Activated naive CD8-positive, alpha-beta T cell treated with anti-CD3 and anti-CD28 coated beads, Interleukin-2, amount 50 U/mL, for 24 hours (primary cell): ENCODE measurements at regions not wholly inside any gene's neighbourhood (a gene's known extent, or its start where the extent isn't known, plus 50 kb on each side); places are given as distances from the start of the nearest gene placed in this dataset.

Experiments used
- ATAC-seq: fragments of 150-1000 bp; cut with Tn5 transposase; one replicate; pipeline ENCODE4 v1.10.0; 2021
- DNase-seq: peaks from one replicate; pipeline ENCODE4 v3.0.0; 2021
- H3K27ac Mint-ChIP-seq: one replicate; pipeline ENCODE4 v1.8.0; 2021; ENCODE audit warnings: mild to moderate bottlenecking, mixed read lengths
- H3K27me3 Mint-ChIP-seq: one replicate; pipeline ENCODE4 v1.8.0; 2021; ENCODE audit warnings: mixed read lengths
- H3K36me3 Mint-ChIP-seq: one replicate; pipeline ENCODE4 v1.8.0; 2021; ENCODE audit warnings: low read depth, mixed read lengths
- H3K4me1 Mint-ChIP-seq: one replicate; pipeline ENCODE4 v1.8.0; 2021; ENCODE audit warnings: mixed read lengths
- H3K4me3 Mint-ChIP-seq: one replicate; pipeline ENCODE4 v1.8.0; 2021; ENCODE audit warnings: mild to moderate bottlenecking, moderate library complexity, mixed read lengths
- H3K9me3 Mint-ChIP-seq: one replicate; pipeline ENCODE4 v1.8.0; 2021; ENCODE audit warnings: mixed read lengths

- no peak for ATAC-seq
- H3K4me3 Mint-ChIP-seq, result no peak overlapping the region
- no peak for DNase-seq
Observed at GRCh38 chr21:21688889-21689288, 690.7 kb downstream of the NCAM2 start.

GRCh38 chr21:21690068-21690665 lies 692.0 kb downstream of the NCAM2 start:
- H3K36me3 Mint-ChIP-seq, result no peaks in the 10 kb centered on the region
- no peak overlapping the region for H3K27ac Mint-ChIP-seq
- no peaks in the 10 kb centered on the region for H3K27me3 Mint-ChIP-seq
- no peak for ATAC-seq
- H3K4me3 Mint-ChIP-seq, result no peak overlapping the region
- DNase-seq, result no peak
- H3K4me1 Mint-ChIP-seq, result no peaks in the 10 kb centered on the region
- H3K9me3 Mint-ChIP-seq, result peaks cover 3% of the 10 kb centered on the region

More at GRCh38 chr21:21688889-21689288, 690.7 kb downstream of the NCAM2 start:
- no peaks in the 10 kb centered on the region for H3K4me1 Mint-ChIP-seq
- no peaks in the 10 kb centered on the region for H3K27me3 Mint-ChIP-seq
- H3K36me3 Mint-ChIP-seq, result no peaks in the 10 kb centered on the region
- no peak overlapping the region for H3K27ac Mint-ChIP-seq
- peaks cover 3% of the 10 kb centered on the region for H3K9me3 Mint-ChIP-seq

- Mint-ChIP-seq H3K4me3 (no peak overlapping the region), H3K36me3 (no peaks in the 10 kb centered on the region), H3K9me3 (peaks cover 4% of the 10 kb centered on the region), H3K4me1 (no peaks in the 10 kb centered on the region), H3K27me3 (no peaks in the 10 kb centered on the region), H3K27ac (no peak overlapping the region)
- no peak for ATAC-seq
- DNase-seq, result no peak
Observed at GRCh38 chr21:21712748-21713520, 714.7 kb downstream of the NCAM2 start.

GRCh38 chr21:21713651-21714180 lies 715.5 kb downstream of the NCAM2 start:
- Mint-ChIP-seq H3K27ac (no peak overlapping the region), H3K9me3 (peaks cover 4% of the 10 kb centered on the region), H3K36me3 (no peaks in the 10 kb centered on the region), H3K4me1 (no peaks in the 10 kb centered on the region), H3K4me3 (no peak overlapping the region), H3K27me3 (no peaks in the 10 kb centered on the region)
- no peak for ATAC-seq
- DNase-seq, result no peak

- Mint-ChIP-seq H3K36me3 (no peaks in the 10 kb centered on the region), H3K27me3 (no peaks in the 10 kb centered on the region), H3K27ac (no peak overlapping the region), H3K4me1 (no peaks in the 10 kb centered on the region), H3K9me3 (peaks cover 10% of the 10 kb centered on the region), H3K4me3 (no peak overlapping the region)
- ATAC-seq (no peak), DNase-seq (no peak)
Observed at GRCh38 chr21:21714426-21714825, 716.2 kb downstream of the NCAM2 start.

GRCh38 chr21:21715266-21715969 lies 717.2 kb downstream of the NCAM2 start:
- Mint-ChIP-seq H3K27ac (no peak overlapping the region), H3K4me3 (no peak overlapping the region), H3K4me1 (no peaks in the 10 kb centered on the region), H3K36me3 (no peaks in the 10 kb centered on the region), H3K27me3 (no peaks in the 10 kb centered on the region), H3K9me3 (peaks cover 10% of the 10 kb centered on the region)
- DNase-seq (no peak), ATAC-seq (no peak)

GRCh38 chr21:21722731-21723130 lies 724.5 kb downstream of the NCAM2 start:
- no peaks in the 10 kb centered on the region for H3K4me1 Mint-ChIP-seq
- no peak overlapping the region for H3K27ac Mint-ChIP-seq
- no peaks in the 10 kb centered on the region for H3K36me3 Mint-ChIP-seq
- ATAC-seq (no peak), DNase-seq (no peak)
- no peaks in the 10 kb centered on the region for H3K27me3 Mint-ChIP-seq
- peaks cover 12% of the 10 kb centered on the region for H3K9me3 Mint-ChIP-seq
- H3K4me3 Mint-ChIP-seq, result no peak overlapping the region

GRCh38 chr21:21730512-21730911 lies 732.3 kb downstream of the NCAM2 start:
- Mint-ChIP-seq H3K4me3 (no peak overlapping the region), H3K9me3 (peaks cover 3% of the 10 kb centered on the region), H3K36me3 (no peaks in the 10 kb centered on the region), H3K27me3 (no peaks in the 10 kb centered on the region), H3K27ac (no peak overlapping the region), H3K4me1 (no peaks in the 10 kb centered on the region)
- DNase-seq (no peak), ATAC-seq (no peak)

GRCh38 chr21:21731626-21732025 lies 733.4 kb downstream of the NCAM2 start:
- H3K27ac Mint-ChIP-seq, result no peak overlapping the region

GRCh38 chr21:21734088-21734487 lies 735.9 kb downstream of the NCAM2 start:
- no peaks in the 10 kb centered on the region for H3K36me3 Mint-ChIP-seq
- no peak for ATAC-seq
- H3K4me1 Mint-ChIP-seq, result no peaks in the 10 kb centered on the region
- no peaks in the 10 kb centered on the region for H3K27me3 Mint-ChIP-seq
- H3K4me3 Mint-ChIP-seq, result no peak overlapping the region
- no peak for DNase-seq
- H3K27ac Mint-ChIP-seq, result no peak overlapping the region
- H3K9me3 Mint-ChIP-seq, result peaks cover 3% of the 10 kb centered on the region

More at GRCh38 chr21:21731626-21732025, 733.4 kb downstream of the NCAM2 start:
- Mint-ChIP-seq H3K4me1 (no peaks in the 10 kb centered on the region), H3K4me3 (no peak overlapping the region), H3K36me3 (no peaks in the 10 kb centered on the region), H3K9me3 (peaks cover 3% of the 10 kb centered on the region), H3K27me3 (no peaks in the 10 kb centered on the region)
- DNase-seq (no peak), ATAC-seq (no peak)

GRCh38 chr21:21737186-21737585 lies 739.0 kb downstream of the NCAM2 start:
- Mint-ChIP-seq H3K27me3 (no peaks in the 10 kb centered on the region), H3K36me3 (no peaks in the 10 kb centered on the region), H3K9me3 (no peaks in the 10 kb centered on the region), H3K4me1 (no peaks in the 10 kb centered on the region), H3K27ac (no peak overlapping the region), H3K4me3 (no peak overlapping the region)
- ATAC-seq (no peak), DNase-seq (no peak)

GRCh38 chr21:21740207-21740606 lies 742.0 kb downstream of the NCAM2 start:
- no peaks in the 10 kb centered on the region for H3K4me1 Mint-ChIP-seq
- no peaks in the 10 kb centered on the region for H3K36me3 Mint-ChIP-seq
- H3K27me3 Mint-ChIP-seq, result no peaks in the 10 kb centered on the region
- DNase-seq (no peak), ATAC-seq (no peak)
- H3K4me3 Mint-ChIP-seq, result no peak overlapping the region
- H3K9me3 Mint-ChIP-seq, result no peaks in the 10 kb centered on the region
- H3K27ac Mint-ChIP-seq, result no peak overlapping the region

GRCh38 chr21:21750124-21750825 lies 752.1 kb downstream of the NCAM2 start:
- no peak for ATAC-seq
- DNase-seq, result no peak
- Mint-ChIP-seq H3K9me3 (peaks cover 5% of the 10 kb centered on the region), H3K27ac (no peak overlapping the region), H3K4me1 (no peaks in the 10 kb centered on the region), H3K27me3 (no peaks in the 10 kb centered on the region), H3K36me3 (no peaks in the 10 kb centered on the region), H3K4me3 (no peak overlapping the region)

- ATAC-seq (no peak), DNase-seq (no peak)
- Mint-ChIP-seq H3K36me3 (no peaks in the 10 kb centered on the region), H3K9me3 (peaks cover 5% of the 10 kb centered on the region), H3K4me1 (no peaks in the 10 kb centered on the region), H3K27me3 (no peaks in the 10 kb centered on the region), H3K4me3 (no peak overlapping the region), H3K27ac (no peak overlapping the region)
Observed at GRCh38 chr21:21751286-21751685, 753.1 kb downstream of the NCAM2 start.
